MM.1S (cell line): ENCODE measurements at regions not wholly inside any gene's neighbourhood (a gene's known extent, or its start where the extent isn't known, plus 50 kb on each side); places are given as distances from the start of the nearest gene placed in this dataset.

Experiments
- EZH2phosphoT487 ChIP-seq: fragments of 300-600 bp; sonication (generic); IDR thresholded peaks from 2 replicates; pipeline ENCODE4 v1.6.1; 2018; ENCODE audit warnings: antibody characterized with exemption, low read length
- TF ChIP-seq, protein P1 (sequence below): fragments of 300-600 bp; sonication (generic); IDR thresholded peaks from 2 replicates; pipeline ENCODE4 v1.5.1; 2016; ENCODE audit warnings: antibody characterized with exemption, low read length, mixed read lengths

- TF ChIP-seq, protein P1, sequence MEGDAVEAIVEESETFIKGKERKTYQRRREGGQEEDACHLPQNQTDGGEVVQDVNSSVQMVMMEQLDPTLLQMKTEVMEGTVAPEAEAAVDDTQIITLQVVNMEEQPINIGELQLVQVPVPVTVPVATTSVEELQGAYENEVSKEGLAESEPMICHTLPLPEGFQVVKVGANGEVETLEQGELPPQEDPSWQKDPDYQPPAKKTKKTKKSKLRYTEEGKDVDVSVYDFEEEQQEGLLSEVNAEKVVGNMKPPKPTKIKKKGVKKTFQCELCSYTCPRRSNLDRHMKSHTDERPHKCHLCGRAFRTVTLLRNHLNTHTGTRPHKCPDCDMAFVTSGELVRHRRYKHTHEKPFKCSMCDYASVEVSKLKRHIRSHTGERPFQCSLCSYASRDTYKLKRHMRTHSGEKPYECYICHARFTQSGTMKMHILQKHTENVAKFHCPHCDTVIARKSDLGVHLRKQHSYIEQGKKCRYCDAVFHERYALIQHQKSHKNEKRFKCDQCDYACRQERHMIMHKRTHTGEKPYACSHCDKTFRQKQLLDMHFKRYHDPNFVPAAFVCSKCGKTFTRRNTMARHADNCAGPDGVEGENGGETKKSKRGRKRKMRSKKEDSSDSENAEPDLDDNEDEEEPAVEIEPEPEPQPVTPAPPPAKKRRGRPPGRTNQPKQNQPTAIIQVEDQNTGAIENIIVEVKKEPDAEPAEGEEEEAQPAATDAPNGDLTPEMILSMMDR: no peak
- no peak for TF ChIP-seq EZH2phosphoT487
Observed at GRCh38 chr4:84145176-84145575, 353.9 kb downstream of the NKX6-1 start.
